HG03565 (cell line): ENCODE measurements at regions not wholly inside any gene's neighbourhood (a gene's known extent, or its start where the extent isn't known, plus 50 kb on each side); places are given as distances from the start of the nearest gene placed in this dataset.
"Not testable (repeated sequence)": the region's sequence is repeated elsewhere in the genome, so short reads cannot be mapped to it uniquely, and the experiment has no call there.

Experiments
- ATAC-seq: cut with Tn5 transposase; IDR thresholded peaks from one replicate; pipeline ENCODE4 v1.9.1; 2021; ENCODE audit warnings: mild to moderate bottlenecking, moderate library complexity; ENCODE audit not compliant: unreplicated experiment

DNA sequence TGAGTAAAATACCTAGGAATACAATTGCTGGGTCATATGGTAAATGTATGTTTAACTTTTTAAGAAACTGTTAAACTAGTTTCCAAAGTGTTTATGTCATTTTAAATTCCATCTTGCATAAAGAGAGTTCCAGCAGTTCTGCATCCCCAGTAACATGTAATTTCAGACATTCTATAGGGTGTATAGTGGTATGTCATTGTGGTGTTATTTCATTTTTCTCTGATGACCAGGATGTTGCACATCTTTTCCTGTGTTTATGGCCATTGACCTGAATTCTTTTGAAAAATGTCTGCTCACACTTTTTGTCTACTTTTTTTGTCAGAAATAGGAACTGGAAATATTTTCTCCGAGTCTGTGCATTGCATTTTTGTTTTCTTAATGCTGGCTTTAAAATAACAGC lies 128.9 kb downstream of the TMEM200A start:
- ATAC-seq = no peak

DNA sequence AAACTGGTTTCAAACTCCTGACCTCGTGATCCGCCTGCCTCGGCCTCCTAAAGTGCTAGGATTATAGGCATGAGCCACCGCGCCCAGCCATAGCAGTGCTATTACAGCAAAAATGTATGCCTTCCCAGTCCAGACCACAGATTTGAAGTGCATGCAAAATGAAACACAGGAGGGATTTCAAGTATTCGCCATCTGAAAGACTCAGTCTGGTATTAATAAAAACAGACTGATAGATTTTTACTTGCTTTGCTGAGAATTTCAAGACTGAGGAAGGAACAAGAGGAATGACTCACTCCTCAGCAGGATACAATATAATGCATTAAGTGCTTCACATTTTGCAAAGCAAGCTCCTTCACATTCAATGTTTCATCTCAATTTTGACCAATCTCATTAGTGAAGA lies 134.9 kb downstream of the TMEM200A start:
- no peak for ATAC-seq

- ATAC-seq = no peak
Measured at GRCh38 chr6:130503146-130503545, 137.3 kb downstream of the TMEM200A start.

DNA sequence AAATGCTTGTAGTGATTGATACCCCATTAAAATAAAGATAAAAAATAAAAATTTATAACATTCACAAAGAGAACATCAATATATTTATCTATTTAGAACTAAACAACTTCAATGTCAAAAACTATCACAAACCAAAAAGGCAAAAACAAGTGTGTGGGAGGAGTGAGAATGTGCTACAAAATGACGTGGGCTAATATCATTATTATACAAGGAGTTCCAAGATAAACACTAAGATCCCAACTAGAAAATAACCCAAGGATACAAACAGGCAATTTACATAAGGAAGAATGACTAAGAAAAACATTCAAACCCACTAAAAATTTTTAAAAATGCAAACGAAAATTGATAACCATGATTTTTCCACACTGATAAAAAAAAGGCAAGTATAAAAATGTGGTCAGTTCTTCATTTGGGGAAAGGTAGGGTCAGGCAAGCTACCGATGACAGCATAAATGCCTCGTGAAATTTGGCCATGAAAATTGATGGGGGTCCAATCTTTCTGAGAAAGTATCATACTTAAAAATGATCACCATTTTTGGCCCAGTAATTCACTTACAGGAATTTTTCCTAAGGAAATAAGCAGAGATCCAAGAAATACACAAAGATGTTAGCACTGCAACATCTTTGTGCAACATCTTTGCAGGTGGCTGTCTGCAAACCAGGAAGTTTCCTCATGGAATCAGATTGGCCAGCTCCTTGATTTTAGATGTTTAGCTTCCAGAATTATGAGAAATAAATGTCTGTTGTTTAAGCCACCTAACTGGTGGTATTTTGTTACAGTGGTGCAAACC lies 140.2 kb downstream of the TMEM200A start:
- no peak for ATAC-seq

DNA sequence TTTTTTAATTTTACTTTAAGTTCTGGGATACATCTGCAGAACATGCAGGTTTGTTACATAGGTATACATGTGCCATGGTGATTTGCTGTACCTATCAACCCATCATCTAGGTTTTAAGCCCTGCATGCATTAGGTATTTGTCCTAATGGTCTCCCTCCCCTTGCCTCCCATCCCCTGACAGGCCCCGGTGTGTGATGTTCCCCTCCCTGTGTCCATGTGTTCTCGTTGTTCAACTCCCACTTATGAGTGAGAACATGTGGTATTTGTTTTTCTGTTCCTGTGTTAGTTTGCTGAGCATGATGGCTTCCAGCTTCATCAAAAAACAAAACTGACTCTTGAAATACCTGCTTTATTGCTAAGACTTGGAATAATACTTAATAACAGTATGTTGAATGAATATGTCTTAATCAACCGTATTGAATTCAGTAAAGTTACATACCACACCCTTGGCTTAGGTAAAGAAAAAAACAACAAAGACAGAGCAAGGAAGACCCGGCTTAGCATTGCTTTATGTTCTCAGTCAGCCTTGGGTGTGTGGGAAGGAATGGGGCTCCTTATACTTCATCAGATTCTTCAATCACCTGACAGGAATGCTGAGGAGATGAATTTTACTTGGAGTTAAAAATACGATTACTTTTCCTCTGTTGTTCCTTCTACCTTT lies 141.3 kb downstream of the TMEM200A start:
- ATAC-seq = not testable (repeated sequence)

- ATAC-seq = no peak
Measured at GRCh38 chr6:130507666-130508028, 141.8 kb downstream of the TMEM200A start.

GRCh38 chr6:130513770-130514169 lies 148.0 kb downstream of the TMEM200A start:
- peak; percentile 47 for ATAC-seq

DNA sequence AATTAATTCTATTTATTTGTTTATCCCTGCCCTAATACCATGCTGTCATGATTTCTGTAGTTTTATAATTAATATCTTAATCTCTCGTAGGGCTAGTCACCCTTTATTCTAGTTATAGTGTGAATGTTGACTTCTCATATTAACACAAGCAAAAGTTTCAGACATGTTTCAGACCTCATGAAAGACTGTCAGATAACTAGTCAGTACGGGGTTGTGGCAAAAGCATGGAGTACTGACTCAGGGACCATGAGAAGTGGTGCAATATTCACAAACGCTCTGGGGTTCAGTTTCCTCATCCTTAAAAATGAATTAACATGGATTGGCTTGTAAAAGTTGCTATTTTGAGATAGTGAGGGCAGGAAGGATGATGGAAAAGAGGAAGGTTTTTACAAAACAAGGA lies 148.9 kb downstream of the TMEM200A start:
- ATAC-seq = no peak

GRCh38 chr6:130515306-130515705 lies 149.5 kb downstream of the TMEM200A start:
- no peak for ATAC-seq

- ATAC-seq = no peak
Measured at GRCh38 chr6:130516604-130517003, 150.8 kb downstream of the TMEM200A start.

- ATAC-seq = peak; percentile 79
Measured at GRCh38 chr6:130517444-130517931, 151.7 kb downstream of the TMEM200A start.

DNA sequence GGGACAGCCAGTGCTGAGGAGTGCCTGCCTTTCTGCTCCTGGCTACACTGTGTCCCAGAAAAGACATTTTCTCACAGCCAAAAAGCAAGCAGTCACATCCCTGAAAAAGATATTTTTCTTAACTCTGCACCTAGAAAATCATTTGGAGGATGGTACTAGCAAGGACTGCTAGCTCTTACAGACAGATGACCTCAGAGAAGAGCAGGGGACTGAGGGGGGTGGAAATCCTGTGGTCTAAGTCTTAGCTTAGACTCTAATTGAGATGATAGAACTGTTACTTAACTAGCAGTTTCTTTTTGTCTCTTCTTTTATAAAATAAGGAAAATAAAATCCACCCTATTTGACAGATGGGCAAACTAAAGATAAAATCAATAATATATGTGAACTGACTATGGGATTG lies 152.8 kb downstream of the TMEM200A start:
- ATAC-seq = no peak

- no peak for ATAC-seq
Measured at GRCh38 chr6:130520221-130520620, 154.4 kb downstream of the TMEM200A start.

GRCh38 chr6:130520801-130521200 lies 155.0 kb downstream of the TMEM200A start:
- ATAC-seq = no peak

DNA sequence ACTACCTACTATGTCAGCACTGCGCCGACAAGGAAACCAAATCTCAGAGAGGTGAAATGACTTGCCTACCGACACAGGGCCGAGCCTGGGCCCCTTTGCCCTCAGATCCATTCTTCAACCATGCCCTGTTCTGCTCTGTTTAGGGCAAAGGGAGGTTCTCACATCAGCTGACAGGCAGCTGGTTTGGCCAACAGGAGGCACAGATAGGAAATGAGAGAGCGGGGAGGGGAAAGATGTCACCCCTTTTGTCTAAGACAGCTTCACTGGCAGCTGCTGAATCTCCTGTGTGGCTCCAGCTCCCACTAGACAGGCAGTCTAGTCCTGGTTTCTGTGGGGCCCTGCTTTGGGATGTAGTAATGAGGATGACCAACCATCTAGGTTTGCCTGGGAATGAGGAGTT lies 158.7 kb downstream of the TMEM200A start:
- no peak for ATAC-seq

DNA sequence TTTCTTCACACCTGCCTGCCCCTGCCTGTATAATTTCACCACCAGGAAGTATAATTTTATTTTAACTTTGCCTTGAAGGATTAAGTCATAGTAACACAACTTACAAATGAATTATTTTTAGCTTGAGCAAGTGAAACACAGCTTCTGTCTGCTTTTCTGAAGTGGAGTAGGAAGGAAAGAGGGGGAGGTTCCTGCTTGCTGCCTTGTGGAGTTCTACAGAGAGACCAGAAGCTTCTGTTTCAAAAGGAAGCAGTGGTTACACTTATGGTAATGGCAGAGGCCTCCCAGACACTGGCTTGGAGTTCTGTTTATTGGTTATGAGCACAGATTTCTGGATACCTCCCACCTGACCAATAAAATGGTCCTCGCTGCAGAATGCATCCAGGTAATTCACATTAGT lies 159.6 kb downstream of the TMEM200A start:
- ATAC-seq = peak; percentile 72

GRCh38 chr6:130526466-130526865 lies 160.6 kb downstream of the TMEM200A start:
- ATAC-seq = no peak

DNA sequence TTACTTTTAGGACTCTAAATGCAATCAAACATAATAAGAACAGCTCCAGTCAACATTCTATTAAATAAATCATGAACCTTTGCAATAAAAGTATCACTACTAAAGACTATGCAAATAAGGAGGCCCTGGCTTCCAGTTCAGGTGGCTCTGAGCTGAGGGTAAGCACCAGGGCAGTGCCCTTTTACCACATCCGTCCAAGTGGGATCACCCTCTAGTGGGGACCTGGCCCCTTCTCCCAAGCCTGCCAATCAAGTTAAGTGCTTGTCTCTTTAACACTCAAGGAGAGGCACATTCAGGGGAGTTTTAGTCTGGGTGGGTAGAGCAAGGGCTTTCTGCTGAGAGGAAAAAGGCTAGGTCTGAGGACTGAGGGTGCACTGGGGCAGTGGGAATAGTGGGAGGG lies 161.4 kb downstream of the TMEM200A start:
- no peak for ATAC-seq

DNA sequence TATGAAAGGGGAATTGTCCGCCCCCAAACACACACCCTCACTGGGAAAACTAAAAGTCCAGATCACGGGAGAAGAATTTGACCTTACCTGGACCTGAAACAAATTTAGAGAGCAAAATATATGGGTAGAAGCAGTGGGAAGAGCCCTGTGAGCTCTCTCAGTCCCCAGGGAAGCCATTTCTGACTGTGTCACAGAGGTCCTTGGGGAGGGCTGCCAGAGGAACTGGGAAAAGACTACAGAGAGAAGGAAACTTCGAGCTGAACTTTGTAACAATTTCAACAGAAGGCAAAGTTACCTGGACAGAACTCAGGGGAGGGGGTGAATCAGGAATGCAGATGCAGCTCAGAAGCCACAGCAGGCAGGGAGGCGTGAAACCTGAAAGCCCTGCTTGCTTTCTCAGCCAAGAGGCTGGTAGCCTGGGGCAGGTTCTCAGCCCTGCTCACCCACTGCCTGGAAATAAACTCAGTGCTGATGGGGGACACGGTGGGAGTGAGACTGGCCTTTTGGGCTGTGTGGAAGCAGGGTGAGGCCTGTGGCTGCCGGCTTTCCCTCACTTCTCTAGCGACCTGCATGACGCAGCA lies 163.8 kb downstream of the TMEM200A start:
- ATAC-seq = no peak

GRCh38 chr6:130534627-130535026 lies 168.8 kb downstream of the TMEM200A start:
- ATAC-seq = no peak

DNA sequence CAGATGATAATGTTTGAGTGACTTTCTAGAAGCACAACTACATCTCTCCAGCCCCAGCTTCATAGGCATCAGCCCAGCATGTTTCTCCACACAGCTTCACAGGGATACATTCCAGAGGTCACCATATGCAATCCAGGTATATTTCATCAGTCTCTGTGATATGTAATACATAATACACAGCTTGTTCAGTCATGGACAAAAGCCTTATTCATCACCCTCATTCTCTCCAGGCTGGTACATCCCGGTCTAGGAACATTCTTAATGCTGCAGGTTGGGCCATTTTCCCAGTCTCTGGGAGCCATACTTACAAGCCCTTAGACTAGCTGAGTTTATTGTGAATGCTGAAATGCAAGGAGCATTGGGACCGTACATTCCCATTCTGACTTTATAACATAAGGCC lies 169.4 kb downstream of the TMEM200A start:
- ATAC-seq = no peak

DNA sequence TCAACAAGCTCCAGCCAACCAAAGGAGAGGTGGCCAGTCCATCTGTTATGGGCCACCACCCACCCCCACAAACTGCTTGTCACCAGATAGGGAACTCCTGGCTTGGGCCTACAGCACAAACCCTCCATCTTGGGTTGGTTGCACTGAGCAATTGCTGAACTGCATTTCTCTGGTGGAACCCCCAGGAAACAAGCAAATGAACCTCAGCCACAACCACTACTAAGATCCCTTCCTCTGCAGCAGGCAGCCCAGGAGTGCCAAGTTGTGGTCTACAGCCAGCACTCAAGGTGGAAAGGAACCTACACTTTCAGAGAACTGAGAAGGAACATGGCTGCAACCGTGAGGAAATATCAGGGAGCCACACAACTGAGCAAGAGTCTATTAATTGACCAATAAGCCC lies 171.6 kb downstream of the TMEM200A start:
- ATAC-seq = no peak
